NCI-H82 treated with DMSO at 0.1 percent for 48 hours (cell line): ENCODE measurements at regions not wholly inside any gene's neighbourhood (a gene's known extent, or its start where the extent isn't known, plus 50 kb on each side); places are given as distances from the start of the nearest gene placed in this dataset.

ENCODE experiments used
- DNase-seq: peaks from one replicate; lab custom pipeline; 2025; ENCODE audit not compliant: unreplicated experiment; lab: John Stamatoyannopoulos, UW

DNA sequence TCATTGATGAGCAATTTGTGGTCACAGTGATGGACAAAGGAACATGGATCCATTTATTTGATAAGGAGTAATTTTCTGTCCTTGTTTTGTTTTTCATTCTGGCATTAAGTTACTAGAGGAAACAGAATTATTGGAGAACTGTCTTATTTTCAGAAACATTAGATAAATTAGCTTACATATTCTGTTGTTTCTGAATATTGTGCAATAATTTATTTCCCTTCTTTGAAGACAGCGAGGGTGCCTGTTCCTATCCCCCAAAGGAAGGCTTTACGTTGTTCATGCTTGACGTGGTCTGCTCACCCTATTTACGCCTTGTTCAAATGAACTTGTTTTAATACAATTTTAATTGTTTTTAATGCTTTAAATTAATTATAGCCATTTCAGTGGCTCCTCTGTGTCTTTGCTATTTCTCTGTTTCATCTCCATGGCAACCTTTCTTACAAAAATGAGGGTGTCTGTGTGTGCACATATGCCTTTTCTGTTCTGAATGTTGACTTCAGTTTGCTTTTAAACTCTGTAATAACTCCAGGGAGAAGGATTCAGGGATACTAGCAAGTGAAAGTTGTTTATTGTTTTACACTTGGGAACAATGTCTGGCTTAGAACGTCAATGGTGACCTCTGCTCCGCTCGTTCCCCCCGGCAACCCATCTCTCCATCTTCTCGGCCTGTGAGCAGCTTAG, 138.3 kb upstream of the PLET1 start:
- no peak for DNase-seq

DNA sequence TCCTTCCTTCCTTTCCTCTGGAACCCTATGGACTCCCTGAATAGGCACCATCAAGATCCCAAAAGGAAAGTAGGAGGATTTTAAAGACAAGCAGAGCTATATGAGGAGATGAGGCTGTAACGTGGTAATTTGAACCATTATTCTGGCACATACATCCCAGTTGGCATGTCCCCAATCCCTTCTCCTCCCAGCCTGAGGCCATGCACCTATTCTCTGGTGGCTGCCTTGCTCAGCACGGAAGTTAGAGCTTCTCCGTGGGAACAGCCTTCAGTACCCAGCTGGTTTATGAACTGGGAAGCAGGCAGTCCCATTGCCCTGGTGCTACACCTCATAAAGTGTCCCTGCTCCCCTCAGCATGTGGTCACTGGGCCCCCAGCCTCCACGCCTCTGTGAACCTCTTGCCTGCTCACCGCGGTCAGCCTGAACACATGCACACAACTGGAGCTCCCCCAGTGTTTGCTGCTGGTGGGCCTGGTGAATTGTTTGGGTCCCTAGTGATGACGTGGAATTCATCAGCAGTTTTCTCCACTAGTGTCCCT, 139.9 kb upstream of the PLET1 start:
- no peak for DNase-seq

- DNase-seq = no peak
These were observed 140.5 kb upstream of the PLET1 start for GRCh38 chr11:112401036-112401769.

GRCh38 chr11:112403432-112403831, 142.8 kb upstream of the PLET1 start:
- DNase-seq = no peak

DNA sequence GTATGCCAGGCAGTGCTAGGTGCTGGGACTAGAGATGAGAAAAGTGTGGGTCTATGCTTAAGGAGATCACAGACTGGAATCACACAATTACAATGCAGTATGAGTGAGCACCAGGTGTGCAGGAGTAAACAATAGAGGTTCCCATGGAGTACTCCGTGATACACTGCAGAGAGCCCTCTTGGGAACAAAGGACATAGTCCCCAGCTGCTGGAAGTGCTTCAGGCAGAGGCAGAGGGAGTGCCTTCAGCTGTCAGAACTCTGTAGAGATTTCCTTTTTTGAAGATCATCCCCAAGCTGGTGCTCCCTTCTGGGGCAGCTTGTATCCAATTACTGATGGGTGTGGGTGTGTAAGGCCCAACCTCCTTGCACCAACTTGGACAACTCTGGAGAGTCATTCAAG, 143.5 kb upstream of the PLET1 start:
- no peak for DNase-seq

- DNase-seq = no peak
These were observed 147.9 kb upstream of the PLET1 start for GRCh38 chr11:112408517-112408916.

DNA sequence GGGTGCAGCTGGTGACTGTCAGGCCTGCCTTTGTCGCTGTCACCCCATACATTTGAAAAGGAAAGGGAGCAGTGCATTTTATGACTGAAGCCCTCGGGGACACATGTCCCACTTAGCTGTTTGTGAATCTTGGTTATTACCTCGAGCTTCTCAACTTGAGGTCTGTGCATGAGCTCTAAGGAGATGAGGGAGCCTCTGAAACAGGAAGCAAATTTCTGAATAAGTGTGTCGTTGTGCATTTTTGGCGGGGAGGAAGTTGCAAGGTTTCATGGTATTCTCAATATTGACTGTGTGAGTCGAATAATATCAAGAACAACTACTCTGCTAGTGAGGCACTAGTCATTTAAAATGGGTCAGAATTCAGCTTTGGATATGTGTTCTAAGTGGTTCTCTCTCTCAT, 149.7 kb upstream of the PLET1 start:
- no peak for DNase-seq

DNA sequence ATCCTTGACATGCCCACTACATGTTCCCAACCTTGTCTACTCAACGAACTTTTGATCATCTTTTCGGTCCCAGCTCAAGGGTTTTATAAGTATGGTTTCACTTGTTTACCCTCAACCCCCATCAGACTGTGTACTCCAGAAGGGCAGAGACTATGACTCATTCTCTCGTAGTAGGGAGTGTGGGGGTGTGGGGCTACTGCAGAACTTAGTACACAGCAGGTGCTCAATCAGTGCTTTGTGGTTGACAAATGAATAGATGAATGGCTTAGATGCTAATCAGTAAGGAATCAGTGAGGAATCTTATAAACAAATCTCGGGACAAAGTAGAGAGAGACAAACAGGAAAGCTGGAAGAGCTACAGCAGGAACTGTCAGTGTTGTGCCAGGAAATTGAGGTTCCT, 151.7 kb upstream of the PLET1 start:
- no peak for DNase-seq

DNA sequence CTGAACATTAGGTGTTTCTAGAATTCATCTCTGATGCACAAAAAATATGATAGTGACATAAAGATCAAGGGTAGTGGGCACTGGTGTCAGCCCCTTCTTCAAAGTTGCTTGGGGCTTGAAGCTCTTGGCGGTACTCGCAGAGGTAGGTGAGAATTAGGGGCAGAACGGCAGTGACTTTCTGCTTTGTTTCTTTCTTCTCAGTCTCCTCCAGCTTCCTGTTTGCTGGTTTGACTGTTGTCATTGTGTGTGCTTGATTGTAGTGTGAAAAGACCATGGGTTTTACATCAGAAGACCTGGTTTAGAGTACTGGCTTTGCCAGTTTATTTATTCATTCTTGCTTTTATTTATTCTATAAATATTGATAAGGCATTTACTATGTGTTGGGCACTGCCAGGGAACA, 156.7 kb upstream of the PLET1 start:
- DNase-seq = no peak

- no peak for DNase-seq
These were observed 157.8 kb upstream of the PLET1 start for GRCh38 chr11:112418438-112418837.

DNA sequence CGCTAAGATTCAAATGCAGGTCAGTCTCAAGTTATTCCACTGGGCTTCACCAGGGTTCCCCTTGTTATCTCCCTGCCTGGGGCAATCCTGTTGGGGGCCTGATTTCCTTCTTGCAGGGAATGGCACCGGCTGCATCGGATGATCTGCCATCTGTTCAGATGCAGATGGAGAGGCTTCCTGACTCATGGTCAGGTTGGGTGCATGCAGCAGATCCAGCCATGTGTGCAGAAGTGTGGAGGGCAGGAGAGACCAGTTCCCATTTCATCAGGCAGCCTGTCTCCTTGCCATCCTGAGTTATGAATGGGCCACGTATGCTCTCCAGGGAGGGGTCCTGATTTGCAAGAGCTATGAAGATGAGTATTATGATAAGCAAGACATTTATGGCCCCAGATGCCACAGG, 161.2 kb upstream of the PLET1 start:
- DNase-seq = no peak

DNA sequence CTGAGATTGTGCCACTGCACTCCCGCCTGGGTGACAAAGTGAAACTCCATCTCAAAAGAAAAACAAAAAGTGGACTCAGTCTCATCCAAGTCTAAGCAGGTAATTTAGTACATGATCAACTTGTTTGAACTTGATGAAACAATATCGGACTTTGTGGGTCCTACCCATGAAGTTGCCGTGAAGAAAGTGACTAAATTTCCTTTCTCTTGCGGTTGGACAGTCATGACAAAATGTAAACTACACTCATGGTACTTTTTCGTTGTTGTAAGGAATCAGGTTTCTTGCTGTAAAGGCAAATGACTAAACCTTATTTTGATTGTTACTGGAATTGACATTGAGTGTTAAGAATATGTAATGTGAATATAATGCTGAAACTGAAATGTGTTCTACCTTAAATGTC, 164.5 kb upstream of the PLET1 start:
- DNase-seq = no peak

DNA sequence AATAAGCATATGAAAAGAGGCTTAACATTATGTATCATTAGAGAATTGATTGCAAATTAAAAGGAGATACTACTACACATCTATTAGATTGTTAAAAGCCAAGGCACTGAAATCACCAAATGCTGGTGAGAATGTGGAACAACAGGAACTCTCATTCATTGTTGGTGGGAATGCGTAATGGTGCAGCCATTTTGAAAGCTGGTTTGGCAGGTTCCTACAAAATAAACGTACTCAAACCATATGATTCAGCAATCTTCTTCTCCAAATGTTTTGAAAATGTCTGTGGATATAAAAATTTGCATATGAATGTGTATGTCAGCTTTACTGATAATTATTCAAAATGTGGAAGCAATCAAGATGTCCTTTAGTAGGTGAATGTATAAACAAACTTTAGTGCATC, 176.4 kb upstream of the PLET1 start:
- no peak for DNase-seq

DNA sequence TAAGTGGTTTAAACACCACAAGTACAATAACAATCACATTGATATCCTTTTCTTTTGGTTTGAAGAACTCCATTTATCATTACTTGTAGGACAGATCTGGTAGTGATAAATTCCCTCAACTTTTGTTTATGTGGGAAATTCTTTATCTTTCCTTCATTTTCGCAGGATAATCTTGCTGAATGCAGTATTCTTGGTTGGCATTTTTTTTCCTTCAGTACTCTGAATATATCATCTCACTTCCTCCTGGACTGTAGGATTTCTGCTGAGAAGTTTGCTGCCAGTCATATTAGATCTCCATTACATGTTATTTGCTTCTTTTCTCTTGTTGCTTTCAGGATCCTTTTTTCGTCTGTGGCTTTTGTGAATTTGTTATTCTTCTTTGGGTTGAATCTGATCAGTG, 179.0 kb upstream of the PLET1 start:
- no peak for DNase-seq

DNA sequence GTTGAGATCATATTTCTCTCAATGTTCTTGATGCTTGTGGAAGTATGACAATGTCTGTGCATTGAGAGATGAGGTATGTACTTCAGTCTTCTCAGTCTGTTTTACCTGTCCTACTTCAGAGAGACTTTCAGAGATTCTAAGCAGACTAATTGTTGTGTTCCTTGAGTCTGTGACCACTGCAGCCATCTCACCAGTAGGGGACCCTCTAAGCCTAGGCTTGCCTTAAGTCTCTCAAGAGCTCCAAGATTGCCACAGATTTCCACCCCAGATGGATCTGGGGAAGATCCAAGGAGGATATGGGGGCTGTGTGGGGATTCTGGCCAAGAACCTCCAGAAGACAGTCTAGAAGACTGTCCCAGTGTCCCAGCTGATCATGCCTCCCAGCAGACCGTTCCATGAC, 179.9 kb upstream of the PLET1 start:
- no peak for DNase-seq

DNA sequence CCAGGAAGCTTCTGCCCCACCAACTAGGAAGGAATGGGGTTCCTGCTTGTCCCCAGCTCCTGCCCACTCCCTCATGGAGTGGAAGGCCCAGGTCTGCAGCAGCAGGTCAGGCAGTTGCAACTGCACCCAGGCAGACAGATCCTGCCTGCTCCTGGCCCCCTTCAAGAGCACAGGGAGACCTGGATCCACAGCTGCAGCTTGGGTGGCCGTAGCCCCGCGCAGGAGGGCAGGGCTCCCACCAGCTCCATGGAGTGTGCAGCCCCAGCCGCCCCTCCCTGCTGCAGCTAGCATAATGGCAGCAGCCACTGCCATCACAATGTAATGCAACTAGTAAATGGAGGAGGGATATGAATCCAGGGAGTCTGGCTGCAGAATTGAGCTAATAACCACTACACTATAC, 187.5 kb upstream of the PLET1 start:
- no peak for DNase-seq

DNA sequence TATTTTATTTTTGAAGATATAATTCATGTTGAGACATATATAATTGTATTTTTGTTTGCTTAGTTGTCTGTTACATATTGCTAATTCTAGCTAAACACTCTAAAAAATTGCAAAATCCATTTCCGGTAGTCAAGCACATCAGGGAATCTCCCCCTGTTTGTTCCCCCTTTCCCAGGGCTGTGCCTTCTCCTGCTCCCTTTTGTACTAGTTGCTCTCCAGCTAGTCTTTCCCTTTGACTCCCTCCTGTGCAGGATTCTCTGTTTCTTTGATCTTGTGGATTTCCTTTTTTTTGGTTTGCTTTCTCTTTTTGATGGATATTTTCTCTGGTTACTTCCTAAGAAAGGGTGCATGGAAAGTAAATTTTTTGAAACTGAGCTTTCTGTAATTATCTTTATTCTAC, 188.1 kb upstream of the PLET1 start:
- no peak for DNase-seq

- no peak for DNase-seq
These were observed 190.6 kb upstream of the PLET1 start for GRCh38 chr11:112451250-112451649.

GRCh38 chr11:112453601-112454577, 193.2 kb upstream of the PLET1 start:
- DNase-seq = no peak

DNA sequence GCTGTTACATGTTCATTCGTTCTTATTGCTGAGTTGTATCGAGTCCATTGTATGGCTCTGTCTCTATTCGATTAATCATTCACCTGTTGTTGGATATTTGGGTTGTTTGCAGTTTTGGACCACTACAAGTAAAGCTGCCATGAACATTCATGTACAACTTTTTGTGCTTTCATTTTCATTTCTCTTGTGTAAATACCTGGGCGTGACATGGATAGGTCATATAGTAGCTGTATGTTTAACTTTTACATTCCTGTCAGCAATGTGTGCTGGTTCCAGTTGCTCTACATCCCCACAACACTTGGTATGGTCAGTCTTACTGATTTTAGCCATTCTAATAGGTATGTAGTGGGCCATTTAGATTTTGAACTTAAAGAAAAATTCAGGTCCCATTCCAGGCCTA, 194.2 kb upstream of the PLET1 start:
- DNase-seq = no peak

- DNase-seq = no peak
These were observed 195.1 kb upstream of the PLET1 start for GRCh38 chr11:112455791-112456190.
